ENCODE measurements at regions not wholly inside any gene's neighbourhood (a gene's known extent, or its start where the extent isn't known, plus 50 kb on each side); places are given as distances from the start of the nearest gene placed in this dataset.

DNA sequence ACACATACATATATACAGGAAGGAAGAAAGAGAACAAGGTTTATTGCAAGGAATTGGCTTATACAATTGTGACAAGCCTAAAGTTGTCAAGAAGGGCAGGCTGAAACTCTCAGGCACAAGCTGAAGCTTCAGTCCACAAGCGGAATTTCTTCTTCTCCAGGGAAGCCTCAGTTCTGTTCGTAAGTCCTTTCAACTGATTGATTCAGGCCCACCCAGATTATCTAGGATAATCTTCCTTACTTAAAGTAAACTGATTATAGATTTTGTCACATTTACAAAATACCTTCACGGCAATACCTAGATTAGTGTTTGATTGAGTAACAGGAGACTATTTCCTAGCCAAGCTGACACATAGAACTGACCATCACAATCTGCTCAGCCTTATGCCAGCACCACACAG lies 81.5 kb upstream of the TMEM260 start:
- TF ChIP-seq, protein P1, sequence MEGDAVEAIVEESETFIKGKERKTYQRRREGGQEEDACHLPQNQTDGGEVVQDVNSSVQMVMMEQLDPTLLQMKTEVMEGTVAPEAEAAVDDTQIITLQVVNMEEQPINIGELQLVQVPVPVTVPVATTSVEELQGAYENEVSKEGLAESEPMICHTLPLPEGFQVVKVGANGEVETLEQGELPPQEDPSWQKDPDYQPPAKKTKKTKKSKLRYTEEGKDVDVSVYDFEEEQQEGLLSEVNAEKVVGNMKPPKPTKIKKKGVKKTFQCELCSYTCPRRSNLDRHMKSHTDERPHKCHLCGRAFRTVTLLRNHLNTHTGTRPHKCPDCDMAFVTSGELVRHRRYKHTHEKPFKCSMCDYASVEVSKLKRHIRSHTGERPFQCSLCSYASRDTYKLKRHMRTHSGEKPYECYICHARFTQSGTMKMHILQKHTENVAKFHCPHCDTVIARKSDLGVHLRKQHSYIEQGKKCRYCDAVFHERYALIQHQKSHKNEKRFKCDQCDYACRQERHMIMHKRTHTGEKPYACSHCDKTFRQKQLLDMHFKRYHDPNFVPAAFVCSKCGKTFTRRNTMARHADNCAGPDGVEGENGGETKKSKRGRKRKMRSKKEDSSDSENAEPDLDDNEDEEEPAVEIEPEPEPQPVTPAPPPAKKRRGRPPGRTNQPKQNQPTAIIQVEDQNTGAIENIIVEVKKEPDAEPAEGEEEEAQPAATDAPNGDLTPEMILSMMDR (IDR thresholded peaks at IDR 0.05): no peak
- H3K4me1 Mint-ChIP-seq (ENCODE audit: low read depth): no peaks in the 10 kb centered on the region
- H3K36me3 Mint-ChIP-seq (ENCODE audit: low read depth): no peaks in the 10 kb centered on the region
- H3K27me3 Mint-ChIP-seq (ENCODE audit: low read depth): peaks cover 29% of the 10 kb centered on the region
- no peak overlapping the region for H3K4me3 Mint-ChIP-seq (ENCODE audit: unreplicated experiment)
- no peak overlapping the region for H3K27ac Mint-ChIP-seq (ENCODE audit: unreplicated experiment)
- no peak for DNase-seq (ENCODE audit: low spot score)
- H3K9me3 Mint-ChIP-seq (ENCODE audit: low read depth): no peaks in the 10 kb centered on the region

- no peaks in the 10 kb centered on the region for H3K4me1 Mint-ChIP-seq (ENCODE audit: low read depth)
- H3K27ac Mint-ChIP-seq (ENCODE audit: unreplicated experiment): no peak overlapping the region
- H3K36me3 Mint-ChIP-seq (ENCODE audit: low read depth): no peaks in the 10 kb centered on the region
- H3K4me3 Mint-ChIP-seq (ENCODE audit: unreplicated experiment): no peak overlapping the region
- H3K27me3 Mint-ChIP-seq (ENCODE audit: low read depth): peaks cover 43% of the 10 kb centered on the region
- no peaks in the 10 kb centered on the region for H3K9me3 Mint-ChIP-seq (ENCODE audit: low read depth)
- DNase-seq (ENCODE audit: low spot score): no peak
- TF ChIP-seq, protein P1 (IDR thresholded peaks at IDR 0.05): no peak
These were observed 77.6 kb upstream of the TMEM260 start for GRCh38 chr14:56501909-56502530.

DNA sequence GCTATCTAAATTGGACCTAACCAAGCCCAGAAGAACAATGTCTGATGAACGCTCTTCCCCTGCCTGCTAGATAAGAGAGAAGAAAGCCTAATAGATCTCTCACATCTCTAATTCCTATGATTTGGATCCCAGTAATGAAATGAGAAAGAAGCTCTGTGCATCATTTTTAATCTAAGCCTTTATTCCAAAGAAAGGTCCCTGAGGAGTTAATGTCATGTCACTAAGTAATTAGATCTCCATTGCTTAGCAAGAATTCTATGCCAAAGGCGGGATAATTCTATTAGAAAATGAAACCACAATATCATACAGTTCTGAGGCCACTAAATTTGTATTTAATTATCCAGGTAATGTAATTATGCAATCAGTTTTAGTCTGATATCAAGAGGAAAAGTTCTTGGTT lies 74.2 kb upstream of the TMEM260 start:
- peaks cover 41% of the 10 kb centered on the region for H3K27me3 Mint-ChIP-seq (ENCODE audit: low read depth)
- no peak for DNase-seq (ENCODE audit: low spot score)
- TF ChIP-seq, protein P1 (IDR thresholded peaks at IDR 0.05): no peak
- H3K9me3 Mint-ChIP-seq (ENCODE audit: low read depth): no peaks in the 10 kb centered on the region
- no peak overlapping the region for H3K27ac Mint-ChIP-seq (ENCODE audit: unreplicated experiment)
- H3K4me1 Mint-ChIP-seq (ENCODE audit: low read depth): no peaks in the 10 kb centered on the region
- H3K36me3 Mint-ChIP-seq (ENCODE audit: low read depth): no peaks in the 10 kb centered on the region
- H3K4me3 Mint-ChIP-seq (ENCODE audit: unreplicated experiment): no peak overlapping the region

- Mint-ChIP-seq H3K27ac (ENCODE audit: unreplicated experiment) (no peak overlapping the region), H3K4me1 (ENCODE audit: low read depth) (peaks cover 9% of the 10 kb centered on the region), H3K4me3 (ENCODE audit: unreplicated experiment) (no peak overlapping the region), H3K9me3 (ENCODE audit: low read depth) (no peaks in the 10 kb centered on the region), H3K27me3 (ENCODE audit: low read depth) (peaks cover 2% of the 10 kb centered on the region), H3K36me3 (ENCODE audit: low read depth) (no peaks in the 10 kb centered on the region)
- TF ChIP-seq, protein P1 (IDR thresholded peaks at IDR 0.05): no peak
- DNase-seq (ENCODE audit: low spot score): no peak
These were observed 67.1 kb upstream of the TMEM260 start for GRCh38 chr14:56512521-56512920.

GRCh38 chr14:56514663-56515371 lies 64.8 kb upstream of the TMEM260 start:
- Mint-ChIP-seq H3K36me3 (ENCODE audit: low read depth) (no peaks in the 10 kb centered on the region), H3K27me3 (ENCODE audit: low read depth) (peaks cover 8% of the 10 kb centered on the region), H3K27ac (ENCODE audit: unreplicated experiment) (no peak overlapping the region), H3K9me3 (ENCODE audit: low read depth) (no peaks in the 10 kb centered on the region), H3K4me1 (ENCODE audit: low read depth) (peaks cover 9% of the 10 kb centered on the region), H3K4me3 (ENCODE audit: unreplicated experiment) (no peak overlapping the region)
- TF ChIP-seq, protein P1 (IDR thresholded peaks at IDR 0.05): no peak
- DNase-seq (ENCODE audit: low spot score): no peak
